ENCODE measurements at regions not wholly inside any gene's neighbourhood (a gene's known extent, or its start where the extent isn't known, plus 50 kb on each side); places are given as distances from the start of the nearest gene placed in this dataset.

- H3K27ac Mint-ChIP-seq (ENCODE audit: unreplicated experiment): no peak overlapping the region
- no peak for DNase-seq (ENCODE audit: low spot score)
- no peaks in the 10 kb centered on the region for H3K4me1 Mint-ChIP-seq (ENCODE audit: low read depth)
- no peak for TF ChIP-seq CTCF (IDR thresholded peaks at IDR 0.05)
- H3K9me3 Mint-ChIP-seq (ENCODE audit: low read depth): peaks cover 9% of the 10 kb centered on the region
- H3K27me3 Mint-ChIP-seq (ENCODE audit: low read depth): no peaks in the 10 kb centered on the region
- H3K4me3 Mint-ChIP-seq (ENCODE audit: unreplicated experiment): no peak overlapping the region
- H3K36me3 Mint-ChIP-seq (ENCODE audit: low read depth): peaks cover 7% of the 10 kb centered on the region
Measured at GRCh38 chr7:16167526-16167925, 253.8 kb downstream of the CRPPA start.

GRCh38 chr7:16144361-16144760 is 277.0 kb downstream of the CRPPA start:
- Mint-ChIP-seq H3K27ac (ENCODE audit: unreplicated experiment) (no peak overlapping the region), H3K36me3 (ENCODE audit: low read depth) (peaks cover 10% of the 10 kb centered on the region), H3K27me3 (ENCODE audit: low read depth) (no peaks in the 10 kb centered on the region), H3K4me3 (ENCODE audit: unreplicated experiment) (no peak overlapping the region), H3K4me1 (ENCODE audit: low read depth) (no peaks in the 10 kb centered on the region), H3K9me3 (ENCODE audit: low read depth) (peaks cover 33% of the 10 kb centered on the region)
- TF ChIP-seq CTCF (IDR thresholded peaks at IDR 0.05): no peak
- no peak for DNase-seq (ENCODE audit: low spot score)

DNA sequence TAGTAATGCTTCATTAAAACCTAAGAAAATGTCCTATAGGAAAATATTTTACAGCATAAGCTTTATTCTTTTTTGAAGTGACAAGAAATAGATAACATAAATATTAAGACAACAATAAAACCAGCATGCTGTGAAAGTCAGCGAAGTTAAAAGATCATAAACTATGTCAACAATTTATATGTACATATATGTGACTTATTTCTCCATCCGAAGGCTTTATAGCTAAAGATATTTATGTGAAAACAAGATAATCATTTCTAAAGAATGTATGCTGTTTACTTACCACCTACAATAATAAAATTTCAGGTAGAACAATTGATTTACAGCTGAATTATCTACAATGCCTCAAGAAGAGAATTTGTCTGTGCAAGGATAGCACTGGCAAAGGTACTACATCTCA is 283.4 kb downstream of the CRPPA start:
- Mint-ChIP-seq H3K4me1 (ENCODE audit: low read depth) (no peaks in the 10 kb centered on the region), H3K36me3 (ENCODE audit: low read depth) (no peaks in the 10 kb centered on the region), H3K4me3 (ENCODE audit: unreplicated experiment) (no peak overlapping the region), H3K27ac (ENCODE audit: unreplicated experiment) (no peak overlapping the region), H3K27me3 (ENCODE audit: low read depth) (no peaks in the 10 kb centered on the region), H3K9me3 (ENCODE audit: low read depth) (no peaks in the 10 kb centered on the region)
- no peak for TF ChIP-seq CTCF (IDR thresholded peaks at IDR 0.05)
- no peak for DNase-seq (ENCODE audit: low spot score)

- H3K4me3 Mint-ChIP-seq (ENCODE audit: unreplicated experiment): no peak overlapping the region
- no peaks in the 10 kb centered on the region for H3K36me3 Mint-ChIP-seq (ENCODE audit: low read depth)
- H3K27ac Mint-ChIP-seq (ENCODE audit: unreplicated experiment): no peak overlapping the region
- no peaks in the 10 kb centered on the region for H3K9me3 Mint-ChIP-seq (ENCODE audit: low read depth)
- no peak for DNase-seq (ENCODE audit: low spot score)
- no peaks in the 10 kb centered on the region for H3K4me1 Mint-ChIP-seq (ENCODE audit: low read depth)
- H3K27me3 Mint-ChIP-seq (ENCODE audit: low read depth): no peaks in the 10 kb centered on the region
- no peak for TF ChIP-seq CTCF (IDR thresholded peaks at IDR 0.05)
Measured at GRCh38 chr7:16136896-16137295, 284.4 kb downstream of the CRPPA start.

DNA sequence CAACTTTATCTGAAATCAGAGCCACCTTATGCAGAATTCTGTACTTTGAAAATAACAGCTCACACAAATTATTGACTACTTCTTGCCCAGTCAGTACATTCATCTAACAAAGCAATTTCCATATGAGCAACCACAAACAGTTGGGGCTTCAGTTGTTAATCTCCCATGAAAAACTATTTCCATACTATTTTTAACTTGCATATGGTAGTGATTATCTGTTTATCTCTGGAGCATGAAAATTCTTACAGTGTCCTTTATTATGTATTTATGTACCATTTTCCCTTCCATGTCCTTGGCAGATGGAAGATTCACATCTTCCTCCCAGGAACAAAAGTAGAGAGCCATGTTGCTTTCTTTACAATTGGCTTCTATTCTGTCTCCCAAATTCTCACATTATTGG is 285.7 kb downstream of the CRPPA start:
- Mint-ChIP-seq H3K27me3 (ENCODE audit: low read depth) (no peaks in the 10 kb centered on the region), H3K4me1 (ENCODE audit: low read depth) (peaks cover 6% of the 10 kb centered on the region), H3K9me3 (ENCODE audit: low read depth) (no peaks in the 10 kb centered on the region), H3K27ac (ENCODE audit: unreplicated experiment) (no peak overlapping the region), H3K4me3 (ENCODE audit: unreplicated experiment) (no peak overlapping the region), H3K36me3 (ENCODE audit: low read depth) (no peaks in the 10 kb centered on the region)
- no peak for DNase-seq (ENCODE audit: low spot score)
- TF ChIP-seq CTCF (IDR thresholded peaks at IDR 0.05): no peak

Measured in chondrocyte (in vitro differentiated cells).